CD4-positive, alpha-beta T cell treated with Interleukin-4 for 4 hours (primary cell): ENCODE measurements at regions not wholly inside any gene's neighbourhood (a gene's known extent, or its start where the extent isn't known, plus 50 kb on each side); places are given as distances from the start of the nearest gene placed in this dataset.

Experiments
- DNase-seq: peaks from one replicate; pipeline ENCODE4 v3.0.0-alpha.2; 2020

- DNase-seq = no peak
Measured at GRCh38 chr18:78624646-78625279, 354.9 kb upstream of the SALL3 start.

- no peak for DNase-seq
Measured at GRCh38 chr18:78625847-78626246, 353.8 kb upstream of the SALL3 start.

DNA sequence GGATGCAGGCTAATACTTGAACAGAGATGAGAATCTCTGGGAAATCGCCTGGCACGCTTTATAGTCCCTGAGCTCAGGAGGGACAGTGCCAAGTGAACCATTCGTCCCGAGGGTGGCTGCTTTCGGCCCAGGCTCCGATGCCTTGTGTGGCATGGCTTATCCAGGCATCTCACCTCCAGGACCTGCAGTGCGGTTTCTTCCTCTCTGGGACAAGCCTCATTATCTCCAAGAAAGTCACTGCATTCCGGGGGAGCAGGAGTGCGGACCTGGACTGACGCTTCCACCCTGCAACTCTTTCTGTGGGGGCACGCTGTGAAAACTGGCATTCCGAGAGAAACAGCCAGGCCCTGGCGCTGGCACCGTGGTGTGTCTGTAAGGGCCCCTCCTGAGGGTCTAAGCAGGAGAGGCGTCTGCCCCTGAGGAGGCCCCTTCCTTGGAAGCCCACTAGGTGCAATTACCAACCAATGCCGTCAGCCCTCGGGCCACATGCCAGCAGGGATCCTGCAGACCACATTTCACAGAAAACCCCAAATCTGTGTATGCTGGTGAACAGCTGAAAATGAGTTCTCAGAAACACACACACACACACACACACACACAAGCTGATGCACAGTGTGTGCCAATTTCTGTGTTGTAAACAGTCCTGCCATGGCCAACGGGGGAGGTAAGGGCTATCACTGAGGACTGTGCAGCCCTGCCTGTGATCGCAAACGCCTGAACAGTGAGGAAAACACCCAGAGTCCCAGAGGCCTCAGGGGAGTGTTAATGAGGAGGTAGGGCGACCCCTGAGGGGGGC is 351.9 kb upstream of the SALL3 start:
- no peak for DNase-seq

GRCh38 chr18:78629426-78629825 is 350.2 kb upstream of the SALL3 start:
- no peak for DNase-seq

DNA sequence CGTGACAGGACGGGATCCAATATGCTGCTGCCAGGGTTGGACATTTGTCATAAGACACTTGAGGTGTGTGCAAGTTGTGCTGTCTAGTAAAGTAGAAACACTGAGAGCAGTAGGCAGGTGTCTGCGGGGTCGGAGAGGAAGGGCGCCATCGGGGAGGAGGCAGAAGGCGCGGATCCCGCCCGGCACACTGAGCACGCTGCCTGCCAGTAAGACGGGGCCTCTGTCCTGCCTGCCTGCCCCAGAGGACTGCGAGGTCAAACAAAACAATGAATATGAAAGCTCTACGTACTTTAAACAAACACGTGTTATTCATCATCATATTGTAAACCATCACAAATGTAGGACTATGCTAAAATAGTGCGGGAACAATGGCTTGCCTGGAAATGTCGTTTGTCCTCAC is 349.3 kb upstream of the SALL3 start:
- DNase-seq = no peak

DNA sequence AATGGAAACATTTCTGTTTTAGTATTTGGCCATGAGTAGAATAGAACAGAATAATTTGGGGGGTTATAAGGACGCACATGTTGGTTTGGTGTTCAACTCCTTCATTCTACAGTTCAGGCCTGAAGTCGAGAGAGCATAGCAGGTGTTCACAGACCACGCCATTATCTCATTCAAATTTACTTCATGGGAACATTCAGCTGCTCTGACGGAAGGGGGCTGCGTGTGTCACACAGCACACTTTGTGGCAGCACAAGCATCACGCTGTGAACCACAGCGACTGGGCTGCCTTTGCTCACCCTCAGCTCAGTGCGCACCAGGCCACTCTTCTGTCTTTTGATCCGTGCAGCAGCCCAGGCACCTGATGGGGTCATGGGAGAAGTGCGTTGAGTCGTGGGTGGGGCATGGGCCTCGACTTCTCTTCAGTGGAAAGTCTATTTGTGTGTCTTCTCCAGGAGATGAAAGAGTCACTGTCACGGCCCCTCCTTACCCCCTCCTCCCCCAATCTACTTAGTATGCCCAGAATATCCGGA is 348.6 kb upstream of the SALL3 start:
- DNase-seq = no peak

- DNase-seq = no peak
Measured at GRCh38 chr18:78632111-78632541, 347.5 kb upstream of the SALL3 start.

DNA sequence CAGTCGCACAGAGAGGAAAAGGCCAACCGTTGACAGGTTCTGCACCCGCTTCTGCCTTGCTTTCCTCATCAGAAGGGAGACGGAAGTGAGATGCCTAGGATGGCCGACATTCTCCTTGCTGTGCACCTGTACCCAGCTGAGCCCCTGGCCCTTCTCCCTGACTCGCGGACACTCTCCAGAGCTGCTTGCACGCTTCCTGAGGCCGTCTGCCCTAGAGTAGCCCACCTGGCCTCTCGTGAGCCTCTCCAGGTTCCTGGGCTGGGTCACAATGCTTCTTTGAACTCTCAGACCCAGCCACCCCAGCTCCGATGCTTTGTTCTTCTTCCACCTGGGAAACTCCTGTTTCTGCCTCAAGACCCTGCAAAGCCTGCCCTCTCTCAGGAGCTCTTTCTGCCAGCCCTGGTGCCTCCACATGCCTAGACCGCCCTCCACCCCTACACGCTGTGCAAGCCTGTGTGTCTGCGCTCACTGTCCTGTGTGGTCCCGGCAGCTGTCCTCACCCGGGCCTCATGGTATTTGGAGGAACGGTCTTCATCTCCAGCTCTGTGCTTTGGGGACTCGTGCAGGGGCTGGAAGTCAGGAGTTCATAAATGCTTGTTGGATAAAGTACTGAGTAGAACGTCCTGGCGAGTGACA is 345.4 kb upstream of the SALL3 start:
- DNase-seq = no peak

- no peak for DNase-seq
Measured at GRCh38 chr18:78635093-78635800, 344.4 kb upstream of the SALL3 start.

DNA sequence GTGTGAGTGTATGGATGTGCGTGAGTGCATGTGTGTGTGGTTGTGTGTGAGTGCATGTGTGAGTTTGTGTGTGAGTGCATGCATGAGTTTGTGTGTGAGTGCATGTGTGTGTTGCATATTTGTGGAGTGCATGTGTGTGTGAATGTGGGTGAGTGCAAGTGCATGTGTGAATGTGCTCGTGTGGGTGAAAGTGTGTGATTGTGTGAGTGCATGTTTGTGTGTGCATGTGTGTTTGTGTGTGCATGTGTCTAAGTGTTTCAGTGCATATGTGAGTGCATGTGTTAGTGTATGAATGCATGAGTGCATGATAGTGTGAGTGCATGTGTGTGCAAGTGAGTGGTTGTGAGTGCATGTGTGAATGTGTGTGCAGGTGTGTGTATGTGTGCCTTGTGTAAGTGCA is 343.4 kb upstream of the SALL3 start:
- DNase-seq = no peak

DNA sequence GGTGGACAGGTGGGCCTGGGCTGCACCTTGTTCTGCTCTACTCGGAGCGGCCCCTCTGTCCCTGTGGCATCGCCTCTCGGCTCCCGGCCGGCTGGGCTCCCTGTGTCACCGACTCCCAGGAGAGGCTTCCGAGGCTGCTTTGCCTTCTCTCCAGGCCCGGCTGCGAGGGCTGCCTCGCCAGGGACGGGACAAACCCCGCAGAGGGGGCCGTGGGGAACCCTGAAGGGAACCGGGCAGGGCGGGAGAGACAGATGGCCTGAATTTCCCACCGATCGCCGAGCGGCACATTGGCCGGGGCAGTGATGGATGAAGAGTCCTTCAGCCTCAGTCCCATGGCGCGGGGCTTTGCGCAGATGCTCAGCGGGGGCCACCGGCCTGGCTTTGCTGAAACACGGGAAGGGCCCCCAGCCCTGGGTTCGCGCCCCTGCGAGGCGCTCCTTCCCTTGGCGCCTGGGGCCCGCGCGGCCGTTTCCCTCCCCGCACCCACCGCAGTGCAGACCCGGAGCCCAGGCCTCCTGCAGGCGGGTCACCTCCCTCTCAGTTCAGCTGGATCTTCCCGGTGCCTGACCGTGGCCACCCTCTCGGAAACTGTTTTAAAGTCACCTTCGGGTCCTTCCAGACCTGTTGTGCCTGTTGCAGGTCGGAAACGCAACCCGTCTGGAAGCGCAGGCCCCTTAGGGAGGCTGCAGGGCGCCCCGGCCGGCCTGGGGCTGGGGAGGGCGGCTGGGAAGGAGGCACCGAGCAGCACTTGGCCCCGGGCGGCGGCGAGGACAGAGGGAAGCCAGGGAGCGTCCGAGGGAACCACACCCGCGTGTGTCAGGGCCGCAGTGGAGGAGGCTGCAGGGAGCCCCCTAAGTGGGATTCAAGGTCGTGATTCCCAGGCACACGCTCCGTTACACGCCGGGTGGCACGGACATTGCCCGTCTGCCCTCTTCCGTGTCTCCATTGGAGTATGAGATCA is 341.9 kb upstream of the SALL3 start:
- no peak for DNase-seq

- DNase-seq = no peak
Measured at GRCh38 chr18:78639006-78639950, 340.3 kb upstream of the SALL3 start.

GRCh38 chr18:78640246-78640995 is 339.2 kb upstream of the SALL3 start:
- no peak for DNase-seq

- no peak for DNase-seq
Measured at GRCh38 chr18:78641689-78642231, 337.9 kb upstream of the SALL3 start.

DNA sequence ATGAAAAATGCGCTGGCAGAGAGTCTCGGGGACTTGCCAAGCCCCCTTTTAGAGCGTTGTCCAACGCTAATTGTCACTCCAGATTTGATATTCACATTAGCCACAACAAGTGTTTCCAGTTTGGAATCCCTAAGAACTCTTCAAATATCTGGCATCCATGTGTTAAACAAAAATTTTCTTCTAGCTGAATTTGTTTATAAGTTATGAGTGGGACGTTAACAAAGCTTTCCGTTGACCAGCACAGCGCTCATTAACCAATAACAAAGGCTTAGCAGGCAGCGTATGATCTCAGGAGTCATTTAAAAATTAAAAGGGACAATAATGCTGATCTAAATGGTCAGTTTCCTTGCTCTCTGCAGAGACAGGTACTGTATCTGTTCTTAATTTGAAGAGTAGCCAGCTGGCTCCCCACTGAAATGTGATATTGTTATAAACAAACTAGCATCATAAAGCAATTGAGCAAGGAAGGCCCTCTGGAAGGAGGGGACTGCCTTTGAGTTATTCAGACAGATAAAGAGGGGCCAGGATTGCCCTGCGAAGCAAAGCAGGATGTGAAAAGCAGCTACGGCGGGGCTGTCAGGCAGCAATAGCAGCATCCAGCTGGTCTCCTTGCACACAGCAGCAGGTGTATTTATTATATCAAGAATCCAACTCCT is 337.2 kb upstream of the SALL3 start:
- DNase-seq = no peak

GRCh38 chr18:78643004-78643403 is 336.6 kb upstream of the SALL3 start:
- DNase-seq = peak; percentile 26

DNA sequence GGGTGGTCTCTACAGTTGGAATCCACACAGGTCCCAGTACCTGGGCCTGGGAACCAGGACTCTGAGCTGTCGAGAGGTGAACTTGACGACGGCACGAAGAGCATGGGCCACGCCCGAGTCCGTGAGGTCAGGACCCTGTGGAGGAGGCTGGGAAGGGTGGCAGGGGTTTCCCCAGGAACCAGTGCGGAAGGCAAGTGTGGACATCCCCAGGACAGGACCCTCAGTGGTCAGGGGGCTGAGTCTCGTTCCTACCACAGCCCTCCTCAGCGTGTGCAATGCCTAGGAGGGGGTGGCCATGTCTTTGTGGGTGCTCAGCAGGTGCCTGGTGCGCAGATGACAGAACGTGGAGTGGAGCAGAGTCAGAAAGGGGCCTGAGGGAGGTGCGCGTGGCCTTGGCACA is 335.6 kb upstream of the SALL3 start:
- DNase-seq = no peak

DNA sequence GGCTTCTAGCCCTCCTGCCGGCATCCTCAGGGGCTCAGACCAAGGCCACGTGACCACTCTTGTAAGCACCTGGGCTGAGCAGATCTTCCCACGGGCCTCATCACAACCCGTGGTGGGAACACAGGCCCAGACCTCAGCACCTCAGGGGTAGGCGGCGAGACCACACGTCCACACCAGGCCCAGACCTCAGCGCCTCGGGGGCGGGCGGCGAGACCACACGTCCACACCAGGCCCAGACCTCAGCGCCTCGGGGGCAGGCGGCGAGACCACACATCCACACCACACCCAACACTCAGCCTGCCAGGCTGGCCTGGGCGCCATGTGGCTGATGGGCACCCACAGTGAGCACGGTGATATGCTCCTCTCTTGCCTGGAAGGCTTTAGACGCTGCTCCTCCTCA is 334.4 kb upstream of the SALL3 start:
- DNase-seq = no peak

GRCh38 chr18:78647018-78647417 is 332.6 kb upstream of the SALL3 start:
- DNase-seq = no peak
